Breast epithelium (tissue), 3 donors: ENCODE measurements at regions not wholly inside any gene's neighbourhood (a gene's known extent, or its start where the extent isn't known, plus 50 kb on each side); places are given as distances from the start of the nearest gene placed in this dataset.

Experiments
- POLR2A ChIP-seq: fragments of 450-650 bp; IDR thresholded peaks from one replicate; pipeline ENCODE4 v1.6.1; 2016; ENCODE audit warnings: antibody characterized with exemption, mild to moderate bottlenecking, moderate library complexity
- POLR2AphosphoS5 ChIP-seq, 3 donors: sonication (generic); formaldehyde crosslinking; IDR thresholded peaks; one replicate each; pipeline ENCODE4 v1.6.1; 2017; ENCODE audit warnings: antibody characterized with exemption in 3 of 3
- TF ChIP-seq, protein P1 (sequence below), 3 donors: fragments of 450-650 bp; IDR thresholded peaks; one replicate each; pipeline ENCODE4 v1.5.1; 2016 to 2017; ENCODE audit warnings: antibody characterized with exemption in 3 of 3, mild to moderate bottlenecking in 3 of 3, moderate library complexity in 3 of 3

DNA sequence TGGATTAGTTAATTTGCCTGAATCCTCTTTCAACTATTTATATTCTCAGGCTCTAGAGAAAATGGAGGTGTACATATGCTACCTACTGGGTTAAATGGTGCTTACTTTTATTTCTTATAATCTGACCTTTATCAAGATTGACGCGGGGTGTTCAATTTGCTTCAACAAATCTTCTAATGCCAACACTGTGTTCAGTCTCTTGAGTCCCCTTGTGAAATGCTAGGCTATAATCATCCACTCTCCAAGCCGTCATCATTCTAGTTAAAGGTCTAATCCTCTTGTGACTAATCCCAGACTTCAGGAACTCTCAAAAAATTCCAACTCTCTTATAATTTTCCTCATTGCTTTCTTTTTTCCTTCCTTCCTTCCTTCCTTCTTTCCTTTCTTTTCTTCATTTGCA lies 1396.2 kb downstream of the CDH8 start:
- TF ChIP-seq POLR2AphosphoS5 (IDR thresholded peaks at IDR 0.05) (no peak), POLR2A (no peak)
- TF ChIP-seq, protein P1, sequence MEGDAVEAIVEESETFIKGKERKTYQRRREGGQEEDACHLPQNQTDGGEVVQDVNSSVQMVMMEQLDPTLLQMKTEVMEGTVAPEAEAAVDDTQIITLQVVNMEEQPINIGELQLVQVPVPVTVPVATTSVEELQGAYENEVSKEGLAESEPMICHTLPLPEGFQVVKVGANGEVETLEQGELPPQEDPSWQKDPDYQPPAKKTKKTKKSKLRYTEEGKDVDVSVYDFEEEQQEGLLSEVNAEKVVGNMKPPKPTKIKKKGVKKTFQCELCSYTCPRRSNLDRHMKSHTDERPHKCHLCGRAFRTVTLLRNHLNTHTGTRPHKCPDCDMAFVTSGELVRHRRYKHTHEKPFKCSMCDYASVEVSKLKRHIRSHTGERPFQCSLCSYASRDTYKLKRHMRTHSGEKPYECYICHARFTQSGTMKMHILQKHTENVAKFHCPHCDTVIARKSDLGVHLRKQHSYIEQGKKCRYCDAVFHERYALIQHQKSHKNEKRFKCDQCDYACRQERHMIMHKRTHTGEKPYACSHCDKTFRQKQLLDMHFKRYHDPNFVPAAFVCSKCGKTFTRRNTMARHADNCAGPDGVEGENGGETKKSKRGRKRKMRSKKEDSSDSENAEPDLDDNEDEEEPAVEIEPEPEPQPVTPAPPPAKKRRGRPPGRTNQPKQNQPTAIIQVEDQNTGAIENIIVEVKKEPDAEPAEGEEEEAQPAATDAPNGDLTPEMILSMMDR (IDR thresholded peaks at IDR 0.05), result no peak
